NB4 (cell line): ENCODE measurements at regions not wholly inside any gene's neighbourhood (a gene's known extent, or its start where the extent isn't known, plus 50 kb on each side); places are given as distances from the start of the nearest gene placed in this dataset.

Experiments used
- CTCF ChIP-seq: IDR thresholded peaks from one replicate; pipeline ENCODE4 v1.5.1; 2012; ENCODE audit warnings: low read depth, low read length
- MAX ChIP-seq: IDR thresholded peaks from 2 replicates; pipeline ENCODE4 v1.6.1; 2011; ENCODE audit warnings: low read depth, low read length
- MYC ChIP-seq: IDR thresholded peaks from 2 replicates; pipeline ENCODE4 v1.6.1; 2011; ENCODE audit warnings: low read depth, low read length
- POLR2A ChIP-seq: IDR thresholded peaks from 2 replicates; pipeline ENCODE4 v1.6.1; 2011; ENCODE audit warnings: mild to moderate bottlenecking; ENCODE audit not compliant: insufficient read length; ENCODE audit errors: extremely low read depth

GRCh38 chr2:12953596-12953995 is 236.9 kb downstream of the TRIB2 start:
- TF ChIP-seq CTCF = no peak
- no peak for TF ChIP-seq POLR2A
- no peak for TF ChIP-seq MYC
- no peak for TF ChIP-seq MAX
